ENCODE measurements at regions not wholly inside any gene's neighbourhood (a gene's known extent, or its start where the extent isn't known, plus 50 kb on each side); places are given as distances from the start of the nearest gene placed in this dataset.

GRCh38 chrX:34404386-34405070 lies 252.6 kb downstream of the TMEM47 start:
- Histone ChIP-seq H3K9me3 (no peaks in the 10 kb centered on the region), H3K36me3 (no peaks in the 10 kb centered on the region), H3K27ac (no peak overlapping the region), H3K27me3 (ENCODE audit: low read depth) (no peaks in the 10 kb centered on the region), H3K4me1 (no peaks in the 10 kb centered on the region), H3K4me3 (no peak overlapping the region)
- intact Hi-C loops (cut with DNase I): no loop called here
- TF ChIP-seq CTCF (IDR thresholded peaks at IDR 0.05): no peak
- peak in 1 of 2 donors; percentile 28 for ATAC-seq
- DNase-seq: no peak

- intact Hi-C loops (cut with DNase I): no loop called here
- DNase-seq (no peak), ATAC-seq (no peak)
- TF ChIP-seq CTCF (IDR thresholded peaks at IDR 0.05): no peak
- H3K4me1 ChIP-seq: no peaks in the 10 kb centered on the region
- no peak overlapping the region for H3K27ac ChIP-seq
- no peaks in the 10 kb centered on the region for H3K36me3 ChIP-seq
- no peak overlapping the region for H3K4me3 ChIP-seq
- H3K27me3 ChIP-seq (ENCODE audit: low read depth): no peaks in the 10 kb centered on the region
- no peaks in the 10 kb centered on the region for H3K9me3 ChIP-seq
Measured at GRCh38 chrX:34401411-34401810, 255.7 kb downstream of the TMEM47 start.

- TF ChIP-seq CTCF (IDR thresholded peaks at IDR 0.05): no peak
- Histone ChIP-seq H3K4me3 (no peak overlapping the region), H3K4me1 (no peaks in the 10 kb centered on the region), H3K9me3 (no peaks in the 10 kb centered on the region), H3K27ac (no peak overlapping the region), H3K27me3 (ENCODE audit: low read depth) (no peaks in the 10 kb centered on the region), H3K36me3 (no peaks in the 10 kb centered on the region)
- intact Hi-C loops (cut with DNase I): no loop called here
- DNase-seq (no peak), ATAC-seq (no peak)
Measured at GRCh38 chrX:34382416-34382815, 250.3 kb upstream of the FAM47A start.

- H3K9me3 ChIP-seq: no peaks in the 10 kb centered on the region
- DNase-seq (no peak), ATAC-seq (no peak)
- no peaks in the 10 kb centered on the region for H3K36me3 ChIP-seq
- no peak overlapping the region for H3K27ac ChIP-seq
- intact Hi-C loops (cut with DNase I): no loop called here
- TF ChIP-seq CTCF (IDR thresholded peaks at IDR 0.05): no peak
- H3K27me3 ChIP-seq (ENCODE audit: low read depth): no peaks in the 10 kb centered on the region
- no peak overlapping the region for H3K4me3 ChIP-seq
- no peaks in the 10 kb centered on the region for H3K4me1 ChIP-seq
Measured at GRCh38 chrX:34381241-34381640, 249.1 kb upstream of the FAM47A start.

GRCh38 chrX:34379891-34380290 lies 247.8 kb upstream of the FAM47A start:
- H3K4me3 ChIP-seq: no peak overlapping the region
- intact Hi-C loops (cut with DNase I): no loop called here
- DNase-seq (no peak), ATAC-seq (no peak)
- H3K4me1 ChIP-seq: no peaks in the 10 kb centered on the region
- no peaks in the 10 kb centered on the region for H3K27me3 ChIP-seq (ENCODE audit: low read depth)
- no peak for TF ChIP-seq CTCF (IDR thresholded peaks at IDR 0.05)
- H3K36me3 ChIP-seq: no peaks in the 10 kb centered on the region
- no peaks in the 10 kb centered on the region for H3K9me3 ChIP-seq
- no peak overlapping the region for H3K27ac ChIP-seq

Data from lower lobe of right lung (tissue), 2 donors.